Fibroblast of pulmonary artery (primary cell): ENCODE measurements at regions not wholly inside any gene's neighbourhood (a gene's known extent, or its start where the extent isn't known, plus 50 kb on each side); places are given as distances from the start of the nearest gene placed in this dataset.

Source experiments
- DNase-seq: peaks from one replicate; pipeline ENCODE4 v3.0.0-alpha.2; 2010; ENCODE audit warnings: low read depth
- H3K4me3 ChIP-seq: replicated peaks from 2 replicates; pipeline ENCODE4 v1.5.1; 2011; ENCODE audit warnings: low read depth, mild to moderate bottlenecking, control low read depth, low read length, moderate library complexity
- CTCF ChIP-seq: IDR thresholded peaks from 2 replicates; pipeline ENCODE4 v1.5.1; 2011; ENCODE audit warnings: mild to moderate bottlenecking, control low read depth, low read length, inconsistent platforms; ENCODE audit errors: missing control alignments

GRCh38 chr5:68875351-68875750 lies 218.5 kb upstream of the SLC30A5 start:
- no peak for TF ChIP-seq CTCF
- DNase-seq: no peak

GRCh38 chr5:68883436-68883835 lies 210.4 kb upstream of the SLC30A5 start:
- no peak for DNase-seq
- no peak for TF ChIP-seq CTCF
- H3K4me3 ChIP-seq: no peak overlapping the region

More at GRCh38 chr5:68875351-68875750, 218.5 kb upstream of the SLC30A5 start:
- no peak overlapping the region for H3K4me3 ChIP-seq

GRCh38 chr5:68884144-68884754 lies 209.6 kb upstream of the SLC30A5 start:
- no peak for TF ChIP-seq CTCF
- no peak for DNase-seq
- no peak overlapping the region for H3K4me3 ChIP-seq

- peak; percentile 17 for DNase-seq
- no peak overlapping the region for H3K4me3 ChIP-seq
- peak; percentile 43 for TF ChIP-seq CTCF
Measured at GRCh38 chr5:68884883-68885282, 208.9 kb upstream of the SLC30A5 start.

- H3K4me3 ChIP-seq: no peak overlapping the region
- no peak for TF ChIP-seq CTCF
- no peak for DNase-seq
Measured at GRCh38 chr5:68886814-68887213, 207.0 kb upstream of the SLC30A5 start.

- no peak for DNase-seq
- H3K4me3 ChIP-seq: no peak overlapping the region
- TF ChIP-seq CTCF: no peak
Measured at GRCh38 chr5:68891718-68892117, 202.1 kb upstream of the SLC30A5 start.

GRCh38 chr5:68894673-68895072 lies 199.1 kb upstream of the SLC30A5 start:
- no peak overlapping the region for H3K4me3 ChIP-seq
- TF ChIP-seq CTCF: no peak
- no peak for DNase-seq
